Prostate gland (tissue), 2 donors: ENCODE measurements at regions not wholly inside any gene's neighbourhood (a gene's known extent, or its start where the extent isn't known, plus 50 kb on each side); places are given as distances from the start of the nearest gene placed in this dataset.

ENCODE experiments used
- CTCF ChIP-seq, 4 experiments: fragments of 200-600 bp in 2 of 4; fragments of 450-650 bp in 2 of 4; sonication (generic) in 2 of 4; IDR thresholded peaks; 1 replicate in 3 of 4; 2 replicates in 1 of 4; pipeline ENCODE4 v1.5.1; 2016 to 2019; ENCODE audit warnings: antibody characterized with exemption in 4 of 4, mild to moderate bottlenecking in 2 of 4, moderate library complexity in 2 of 4
- POLR2A ChIP-seq: fragments of 450-650 bp; IDR thresholded peaks from one replicate; pipeline ENCODE4 v1.6.1; 2016; ENCODE audit warnings: antibody characterized with exemption, mild to moderate bottlenecking
- POLR2AphosphoS5 ChIP-seq: sonication (generic); formaldehyde crosslinking; IDR thresholded peaks from one replicate; pipeline ENCODE4 v1.6.1; 2017; ENCODE audit warnings: antibody characterized with exemption

DNA sequence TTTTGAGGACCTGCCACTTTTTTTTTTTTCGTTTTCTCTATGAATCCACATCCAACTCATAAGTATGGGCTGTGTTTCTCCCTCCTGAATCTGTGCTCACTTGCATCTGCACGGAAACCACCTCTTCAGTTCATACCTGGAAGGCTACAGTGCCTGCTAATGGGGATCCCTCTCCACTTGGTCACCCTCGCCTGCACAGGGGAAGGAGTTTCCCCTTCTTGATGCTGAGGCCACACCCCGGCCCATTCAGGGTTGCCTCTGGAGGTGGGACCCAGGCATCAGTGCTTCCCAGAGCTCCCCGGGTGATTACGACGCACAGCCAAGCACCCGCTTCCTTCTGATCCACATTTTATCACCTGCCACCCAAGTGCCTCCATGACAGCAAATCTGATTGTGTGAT lies 85.9 kb upstream of the TBC1D3K start:
- TF ChIP-seq CTCF (IDR thresholded peaks at IDR 0.05): no peak
- no peak for TF ChIP-seq POLR2A
- no peak for TF ChIP-seq POLR2AphosphoS5
